GM20000 (cell line): ENCODE measurements at regions not wholly inside any gene's neighbourhood (a gene's known extent, or its start where the extent isn't known, plus 50 kb on each side); places are given as distances from the start of the nearest gene placed in this dataset.

Experiments used
- DNase-seq: peaks from one replicate; pipeline ENCODE4 v3.0.0; 2012; ENCODE audit warnings: low spot score
- TF ChIP-seq, protein P1 (sequence below): IDR thresholded peaks from 2 replicates; pipeline ENCODE4 v1.5.1; 2012; ENCODE audit warnings: mild to moderate bottlenecking, control low read depth; ENCODE audit errors: extremely low read depth, missing control alignments

DNA sequence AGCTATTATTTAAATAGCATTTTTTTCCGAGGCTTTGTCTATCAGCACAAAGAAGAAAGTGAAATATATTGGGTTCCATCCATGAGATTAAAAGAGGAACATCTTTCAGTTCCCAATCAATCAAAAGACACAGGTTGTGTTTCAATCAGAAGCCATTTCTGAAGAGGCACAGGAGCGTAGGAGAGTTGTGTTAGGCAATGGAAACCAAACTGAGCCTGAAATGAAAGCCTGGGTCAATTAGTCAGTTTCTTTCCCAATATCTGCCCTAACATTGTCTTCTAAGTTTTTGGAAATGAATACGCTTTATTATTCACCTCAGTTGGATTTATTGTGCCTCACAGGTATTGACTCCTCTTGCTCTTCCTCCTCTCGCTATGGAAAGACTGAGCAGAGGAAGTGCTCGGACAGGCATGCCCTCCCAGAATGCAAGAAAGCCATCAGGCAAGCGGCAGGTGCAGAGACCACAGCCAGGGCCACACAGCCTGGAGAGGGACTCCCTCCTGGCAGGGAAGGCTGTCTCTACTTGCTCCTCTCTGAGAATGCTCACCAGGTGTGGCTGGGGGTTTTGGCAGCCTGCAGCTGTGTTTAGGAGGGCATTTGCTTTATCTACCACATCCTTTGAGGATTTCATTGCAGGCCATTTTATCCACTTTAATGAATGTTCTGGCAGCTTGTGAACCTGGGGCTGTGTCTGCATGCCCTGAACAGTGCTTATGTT lies 100.8 kb upstream of the NEDD9 start:
- TF ChIP-seq, protein P1, sequence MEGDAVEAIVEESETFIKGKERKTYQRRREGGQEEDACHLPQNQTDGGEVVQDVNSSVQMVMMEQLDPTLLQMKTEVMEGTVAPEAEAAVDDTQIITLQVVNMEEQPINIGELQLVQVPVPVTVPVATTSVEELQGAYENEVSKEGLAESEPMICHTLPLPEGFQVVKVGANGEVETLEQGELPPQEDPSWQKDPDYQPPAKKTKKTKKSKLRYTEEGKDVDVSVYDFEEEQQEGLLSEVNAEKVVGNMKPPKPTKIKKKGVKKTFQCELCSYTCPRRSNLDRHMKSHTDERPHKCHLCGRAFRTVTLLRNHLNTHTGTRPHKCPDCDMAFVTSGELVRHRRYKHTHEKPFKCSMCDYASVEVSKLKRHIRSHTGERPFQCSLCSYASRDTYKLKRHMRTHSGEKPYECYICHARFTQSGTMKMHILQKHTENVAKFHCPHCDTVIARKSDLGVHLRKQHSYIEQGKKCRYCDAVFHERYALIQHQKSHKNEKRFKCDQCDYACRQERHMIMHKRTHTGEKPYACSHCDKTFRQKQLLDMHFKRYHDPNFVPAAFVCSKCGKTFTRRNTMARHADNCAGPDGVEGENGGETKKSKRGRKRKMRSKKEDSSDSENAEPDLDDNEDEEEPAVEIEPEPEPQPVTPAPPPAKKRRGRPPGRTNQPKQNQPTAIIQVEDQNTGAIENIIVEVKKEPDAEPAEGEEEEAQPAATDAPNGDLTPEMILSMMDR, result no peak
- DNase-seq, result no peak

GRCh38 chr6:11332463-11332862 lies 100.0 kb upstream of the NEDD9 start:
- no peak for DNase-seq
- TF ChIP-seq, protein P1, result no peak

- TF ChIP-seq, protein P1, result no peak
- DNase-seq, result no peak
These were observed 98.6 kb upstream of the NEDD9 start for GRCh38 chr6:11331111-11331510.

GRCh38 chr6:11330413-11330760 lies 97.9 kb upstream of the NEDD9 start:
- TF ChIP-seq, protein P1, result no peak
- DNase-seq, result no peak

- DNase-seq, result no peak
- TF ChIP-seq, protein P1, result no peak
These were observed 97.4 kb upstream of the NEDD9 start for GRCh38 chr6:11329726-11330412.

GRCh38 chr6:11328613-11329247 lies 96.3 kb upstream of the NEDD9 start:
- TF ChIP-seq, protein P1, result no peak
- no peak for DNase-seq

DNA sequence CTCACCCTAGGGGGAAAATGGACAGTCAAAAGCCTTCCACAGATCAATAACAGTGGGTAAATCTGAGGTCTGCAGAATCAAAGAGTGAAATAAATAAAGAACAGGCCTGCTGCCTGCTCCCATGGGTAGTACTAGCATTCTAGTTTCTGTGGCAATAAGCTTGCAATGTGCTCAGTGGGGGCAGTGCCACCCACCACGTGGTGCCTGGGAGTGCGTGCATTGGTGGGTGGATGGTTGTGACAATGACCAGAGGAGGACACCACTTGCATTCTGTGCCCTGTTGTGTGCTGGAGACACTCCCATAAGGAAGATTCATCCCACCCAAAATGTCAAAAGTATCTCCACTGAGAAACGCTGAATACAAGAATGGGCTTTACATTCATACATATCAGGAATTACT lies 95.5 kb upstream of the NEDD9 start:
- no peak for DNase-seq
- TF ChIP-seq, protein P1, result no peak
